DOHH2 (cell line): ENCODE measurements at regions not wholly inside any gene's neighbourhood (a gene's known extent, or its start where the extent isn't known, plus 50 kb on each side); places are given as distances from the start of the nearest gene placed in this dataset.

Source experiments
- EZH2phosphoT487 ChIP-seq: fragments of 200-600 bp; sonication (generic); IDR thresholded peaks from 2 replicates; pipeline ENCODE4 v1.6.1; 2017; ENCODE audit warnings: borderline replicate concordance, mild to moderate bottlenecking, antibody characterized with exemption, low read length, moderate library complexity, mixed read lengths
- TF ChIP-seq, protein P1 (sequence below): fragments of 200-600 bp; sonication (generic); IDR thresholded peaks from one replicate; pipeline ENCODE4 v1.5.1; 2014; ENCODE audit warnings: antibody characterized with exemption, mild to moderate bottlenecking, low read depth, low read length; ENCODE audit not compliant: poor library complexity, severe bottlenecking

DNA sequence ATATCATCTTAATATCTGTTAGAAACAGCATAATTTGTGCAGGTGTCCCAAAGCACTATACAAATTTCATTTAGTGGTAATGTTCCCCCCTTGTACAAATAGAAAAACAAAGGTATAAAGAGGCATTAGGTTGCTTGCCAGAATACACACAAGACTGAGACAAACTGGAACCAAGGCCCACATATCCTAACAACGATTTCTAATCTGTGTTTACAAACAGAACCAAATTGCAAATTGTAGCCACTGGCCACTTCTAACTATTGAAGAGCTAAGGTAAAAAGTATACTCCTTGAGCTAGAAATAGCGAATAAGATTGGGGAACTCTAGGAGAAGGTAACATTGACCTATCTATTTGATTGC lies 526.1 kb downstream of the KLF12 start:
- TF ChIP-seq, protein P1, sequence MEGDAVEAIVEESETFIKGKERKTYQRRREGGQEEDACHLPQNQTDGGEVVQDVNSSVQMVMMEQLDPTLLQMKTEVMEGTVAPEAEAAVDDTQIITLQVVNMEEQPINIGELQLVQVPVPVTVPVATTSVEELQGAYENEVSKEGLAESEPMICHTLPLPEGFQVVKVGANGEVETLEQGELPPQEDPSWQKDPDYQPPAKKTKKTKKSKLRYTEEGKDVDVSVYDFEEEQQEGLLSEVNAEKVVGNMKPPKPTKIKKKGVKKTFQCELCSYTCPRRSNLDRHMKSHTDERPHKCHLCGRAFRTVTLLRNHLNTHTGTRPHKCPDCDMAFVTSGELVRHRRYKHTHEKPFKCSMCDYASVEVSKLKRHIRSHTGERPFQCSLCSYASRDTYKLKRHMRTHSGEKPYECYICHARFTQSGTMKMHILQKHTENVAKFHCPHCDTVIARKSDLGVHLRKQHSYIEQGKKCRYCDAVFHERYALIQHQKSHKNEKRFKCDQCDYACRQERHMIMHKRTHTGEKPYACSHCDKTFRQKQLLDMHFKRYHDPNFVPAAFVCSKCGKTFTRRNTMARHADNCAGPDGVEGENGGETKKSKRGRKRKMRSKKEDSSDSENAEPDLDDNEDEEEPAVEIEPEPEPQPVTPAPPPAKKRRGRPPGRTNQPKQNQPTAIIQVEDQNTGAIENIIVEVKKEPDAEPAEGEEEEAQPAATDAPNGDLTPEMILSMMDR, result no peak
- TF ChIP-seq EZH2phosphoT487, result no peak
